GM19468 (cell line): ENCODE measurements at regions not wholly inside any gene's neighbourhood (a gene's known extent, or its start where the extent isn't known, plus 50 kb on each side); places are given as distances from the start of the nearest gene placed in this dataset.

Experiments used
- ATAC-seq: cut with Tn5 transposase; IDR thresholded peaks from one replicate; pipeline ENCODE4 v1.9.1; 2021; ENCODE audit warnings: mild to moderate bottlenecking, moderate library complexity, moderate number of reproducible peaks; ENCODE audit not compliant: unreplicated experiment; ENCODE audit errors: extremely low read depth

DNA sequence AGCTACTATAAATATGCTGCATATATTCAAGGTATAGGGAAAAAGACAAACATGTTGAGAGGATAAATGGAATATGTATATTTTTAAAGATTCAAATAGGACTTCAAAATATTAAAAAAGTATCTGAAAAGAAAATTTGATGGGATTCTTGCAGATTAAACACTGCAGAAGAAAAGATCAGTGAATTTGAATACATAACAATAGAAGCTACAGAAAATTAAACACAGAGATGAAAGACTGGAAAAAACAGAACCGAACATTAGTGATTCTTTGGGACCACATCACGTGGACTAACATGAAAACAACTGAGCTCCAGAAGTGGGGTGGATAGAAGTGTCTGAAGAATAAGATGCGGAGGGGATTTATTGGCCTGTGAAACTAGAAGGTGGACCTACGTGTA lies 217.2 kb downstream of the RFC3 start:
- ATAC-seq, result no peak

DNA sequence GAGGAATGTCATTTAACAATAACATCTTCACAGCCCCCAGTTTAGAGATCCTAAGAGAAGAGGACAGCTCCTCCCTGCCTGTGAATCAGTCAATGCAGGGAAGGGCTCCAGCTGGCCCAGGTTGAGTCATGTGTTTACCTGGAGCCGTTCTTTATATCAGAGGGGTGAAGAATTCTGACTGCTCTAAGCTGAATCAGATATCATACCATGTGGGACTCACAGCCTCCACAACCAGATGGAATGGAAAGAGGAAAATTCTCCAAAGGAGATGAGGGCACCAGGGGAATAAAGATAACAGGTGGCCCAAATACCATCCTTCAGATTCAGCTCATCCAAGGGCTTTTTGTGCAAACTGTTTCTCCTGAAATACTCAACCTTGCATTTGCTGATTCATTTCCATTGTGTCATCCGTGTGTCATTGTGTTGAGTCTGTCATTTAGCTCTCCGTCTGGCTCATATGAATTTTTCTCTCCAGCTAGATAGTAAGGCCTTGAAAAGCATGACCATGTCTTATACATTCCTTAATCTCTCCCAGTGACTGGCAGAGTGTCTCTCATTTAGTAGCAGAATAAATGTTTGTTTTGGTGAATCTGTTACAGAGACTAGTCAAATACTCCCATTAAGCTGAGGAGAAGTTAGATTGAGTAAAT lies 217.9 kb downstream of the RFC3 start:
- no peak for ATAC-seq

DNA sequence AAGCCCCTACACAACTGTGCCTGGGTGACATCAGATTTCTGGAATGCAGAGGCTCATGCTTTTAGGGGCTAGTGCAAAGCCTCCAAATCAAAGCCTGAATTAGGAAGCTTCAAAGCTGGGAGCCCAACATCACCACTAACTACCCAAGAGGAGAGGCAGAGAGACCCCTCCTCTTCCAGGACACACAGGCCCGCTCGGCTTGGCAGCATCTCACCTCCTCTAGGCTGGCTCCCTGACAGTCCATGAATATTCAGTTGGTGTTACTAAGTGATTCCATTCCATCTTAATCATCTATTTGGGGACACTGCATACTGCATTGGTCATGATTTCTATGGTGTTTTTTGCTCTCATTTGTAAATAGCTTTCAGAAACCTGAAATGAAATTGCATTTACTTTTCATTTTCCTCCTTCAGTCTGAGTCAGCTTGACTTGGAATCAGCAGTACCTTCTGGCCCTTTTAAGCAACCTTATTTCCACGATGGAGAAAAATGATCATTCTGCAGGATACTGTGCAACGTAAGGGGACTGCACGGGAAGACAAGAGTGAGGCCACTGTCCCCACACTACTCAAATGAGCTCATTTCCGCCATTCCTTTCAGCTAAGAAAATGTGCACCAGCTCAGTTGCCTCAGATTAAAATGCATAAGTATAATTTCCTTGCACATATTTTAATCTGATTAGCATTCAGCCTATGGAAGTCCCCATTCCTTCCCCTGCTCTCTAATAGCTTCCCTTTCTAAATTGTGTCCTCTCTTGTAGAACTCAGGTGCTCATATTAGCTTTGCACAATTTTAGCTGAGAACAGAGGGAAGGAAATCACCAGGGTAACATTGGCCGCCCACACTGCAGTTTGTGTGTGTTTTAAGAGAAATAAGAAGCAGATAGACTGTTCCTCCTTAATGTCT lies 219.9 kb downstream of the RFC3 start:
- ATAC-seq, result no peak

DNA sequence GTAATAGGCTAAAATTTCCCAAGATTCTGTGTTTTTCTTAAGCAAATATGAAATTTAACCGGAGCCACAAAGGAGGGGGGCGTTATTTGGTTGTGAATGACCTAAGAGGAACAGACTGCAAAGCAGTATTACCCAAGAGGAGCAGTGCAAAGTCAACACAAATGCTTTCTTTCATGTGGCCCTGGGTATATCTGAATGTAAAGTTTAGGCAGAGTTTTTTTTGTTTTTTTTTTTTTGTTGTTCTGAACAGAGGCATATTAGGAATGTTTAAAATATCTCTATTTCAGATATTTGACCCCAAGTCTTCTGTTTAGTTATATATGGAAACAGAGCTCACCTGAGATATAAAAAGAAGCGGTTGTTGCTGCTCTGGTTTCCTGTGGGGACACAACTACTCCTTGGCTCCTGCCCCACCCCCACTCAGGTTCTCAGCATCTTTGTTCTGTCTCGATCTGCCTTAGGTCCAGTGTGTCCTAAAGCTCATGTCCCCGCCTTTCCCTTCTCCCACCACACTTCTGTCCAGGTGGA lies 220.7 kb downstream of the RFC3 start:
- ATAC-seq, result no peak

DNA sequence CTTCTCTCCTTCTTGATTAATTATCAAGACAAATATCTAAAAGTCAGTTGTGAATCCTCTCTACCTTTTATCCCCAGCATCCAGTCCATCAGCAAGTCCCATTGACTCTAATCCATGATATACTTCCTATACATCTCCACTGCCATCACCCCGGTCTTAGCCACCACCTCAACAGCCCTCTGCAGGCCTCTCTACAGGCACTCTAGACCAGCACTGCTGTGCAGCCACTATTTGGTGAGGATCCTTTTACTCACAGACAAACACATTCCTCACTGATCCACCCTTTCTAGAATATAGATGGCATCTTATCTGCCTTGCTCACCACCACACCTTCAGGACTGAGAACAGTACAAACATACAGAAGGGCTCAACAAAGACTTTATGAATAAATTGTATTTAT lies 221.7 kb downstream of the RFC3 start:
- ATAC-seq, result no peak

DNA sequence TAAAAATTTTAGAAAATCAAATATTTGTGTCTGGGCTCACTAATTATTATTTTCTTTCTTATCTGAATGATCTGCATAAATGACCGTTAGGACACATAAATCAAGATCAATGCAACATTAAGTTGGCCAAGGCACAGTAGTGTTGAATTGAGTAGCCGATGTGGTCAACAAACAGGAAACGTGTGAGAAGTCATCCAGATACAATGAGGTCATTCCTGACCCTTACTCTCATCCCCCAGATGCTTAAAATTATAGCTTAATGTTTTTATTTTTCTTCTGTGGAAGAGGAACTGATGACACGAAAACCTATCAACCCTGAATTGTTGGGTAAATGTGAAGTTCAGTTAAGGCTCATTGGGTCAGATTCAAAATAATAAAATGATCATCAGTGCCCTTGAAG lies 222.9 kb downstream of the RFC3 start:
- no peak for ATAC-seq

DNA sequence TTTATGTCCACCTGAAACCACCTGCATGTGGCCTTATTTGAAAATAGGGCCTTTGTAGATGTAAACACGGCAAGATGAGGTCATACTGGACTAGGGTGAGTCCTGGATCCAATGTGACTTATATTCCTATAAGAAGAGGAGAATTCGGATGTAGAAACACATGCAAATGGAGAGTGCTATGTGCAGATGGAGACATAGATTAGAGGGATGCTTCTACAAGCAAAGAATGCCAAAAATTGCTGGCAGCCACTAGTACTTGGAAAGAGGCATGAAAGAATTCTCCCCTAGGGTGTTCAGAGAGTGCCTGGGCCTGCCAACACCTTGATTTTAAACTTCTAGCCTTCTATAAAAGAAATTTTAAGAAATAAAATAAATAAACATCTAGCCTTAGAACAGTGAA lies 226.1 kb downstream of the RFC3 start:
- no peak for ATAC-seq

DNA sequence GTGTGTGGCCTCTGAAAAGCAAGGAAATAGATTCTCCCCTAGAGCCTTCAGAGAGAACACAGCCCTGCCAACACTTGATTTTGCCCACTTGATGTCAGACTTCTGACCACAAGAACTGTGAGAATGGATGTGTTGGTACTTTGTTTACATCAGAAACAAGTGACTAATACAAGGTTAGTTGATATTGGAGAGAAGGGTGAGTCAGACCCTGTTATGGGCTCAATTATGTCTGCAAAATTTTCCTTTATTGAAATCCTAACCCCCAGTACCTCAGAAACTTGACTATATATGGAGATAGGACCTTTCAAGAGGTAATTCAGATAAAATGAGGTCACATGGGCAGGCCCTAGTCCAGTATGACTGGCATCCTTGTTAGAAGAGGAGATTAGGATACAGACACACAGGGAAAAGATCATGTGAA lies 226.7 kb downstream of the RFC3 start:
- no peak for ATAC-seq

DNA sequence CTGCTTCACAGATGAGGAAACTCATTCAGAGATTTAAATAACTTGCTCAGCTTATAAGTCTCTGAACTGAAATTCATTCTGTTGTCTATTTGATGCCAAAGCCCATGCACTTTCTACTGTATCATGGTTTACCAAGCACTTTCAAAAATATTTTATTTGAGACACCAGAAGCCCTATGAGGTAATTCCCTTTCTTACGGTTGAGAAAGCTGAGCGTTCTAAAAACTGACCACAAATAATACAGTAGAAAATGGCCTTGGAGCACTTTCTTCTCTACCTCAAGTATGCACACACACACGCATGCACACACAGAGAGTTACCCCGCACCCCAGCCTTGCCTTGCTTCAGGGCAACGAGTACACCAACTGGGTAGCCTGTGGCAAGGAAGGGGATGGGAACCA lies 228.5 kb downstream of the RFC3 start:
- ATAC-seq, result no peak

DNA sequence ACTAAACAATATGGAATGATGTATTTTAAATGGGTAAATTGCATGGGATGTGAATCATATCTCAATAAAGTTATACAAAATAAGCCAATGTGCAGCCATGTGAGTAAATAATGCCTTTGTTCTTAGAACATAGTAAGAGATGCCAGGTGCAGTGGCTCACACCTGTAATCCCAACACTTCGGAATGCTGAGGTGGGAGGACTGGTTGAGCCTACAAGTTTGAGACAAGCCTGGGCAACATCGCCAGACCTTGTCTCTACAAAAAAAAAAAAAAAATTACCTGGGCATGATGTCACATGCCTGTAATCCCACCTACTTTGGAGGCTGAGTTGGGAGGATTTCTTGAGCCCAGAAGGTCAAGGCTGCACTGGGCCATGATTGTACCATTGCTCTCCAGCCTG lies 230.7 kb downstream of the RFC3 start:
- no peak for ATAC-seq

DNA sequence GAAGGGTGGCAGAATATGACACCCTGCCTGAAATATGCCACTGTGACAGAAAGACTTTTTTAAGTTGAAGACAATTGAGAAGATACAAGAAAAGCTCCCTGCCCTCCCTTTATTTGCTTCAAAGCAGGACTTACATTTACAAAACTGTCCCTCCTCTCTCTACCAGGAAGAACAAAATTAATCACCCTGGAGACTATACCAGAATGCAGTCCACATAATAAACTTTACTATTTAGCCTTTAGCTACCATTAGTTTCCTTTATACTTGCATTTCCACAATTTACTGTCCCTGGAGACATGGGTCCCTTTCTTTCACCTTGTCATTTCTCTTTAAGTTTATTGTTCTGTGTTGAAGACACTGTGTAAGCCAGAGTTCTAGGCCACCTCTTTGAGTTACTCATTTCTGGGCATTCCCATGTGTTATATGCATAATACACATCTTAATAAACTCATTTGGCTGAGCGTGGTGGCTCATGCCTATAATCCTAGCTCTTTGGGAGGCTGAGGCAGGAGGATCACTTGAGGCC lies 238.8 kb downstream of the RFC3 start:
- ATAC-seq, result no peak

DNA sequence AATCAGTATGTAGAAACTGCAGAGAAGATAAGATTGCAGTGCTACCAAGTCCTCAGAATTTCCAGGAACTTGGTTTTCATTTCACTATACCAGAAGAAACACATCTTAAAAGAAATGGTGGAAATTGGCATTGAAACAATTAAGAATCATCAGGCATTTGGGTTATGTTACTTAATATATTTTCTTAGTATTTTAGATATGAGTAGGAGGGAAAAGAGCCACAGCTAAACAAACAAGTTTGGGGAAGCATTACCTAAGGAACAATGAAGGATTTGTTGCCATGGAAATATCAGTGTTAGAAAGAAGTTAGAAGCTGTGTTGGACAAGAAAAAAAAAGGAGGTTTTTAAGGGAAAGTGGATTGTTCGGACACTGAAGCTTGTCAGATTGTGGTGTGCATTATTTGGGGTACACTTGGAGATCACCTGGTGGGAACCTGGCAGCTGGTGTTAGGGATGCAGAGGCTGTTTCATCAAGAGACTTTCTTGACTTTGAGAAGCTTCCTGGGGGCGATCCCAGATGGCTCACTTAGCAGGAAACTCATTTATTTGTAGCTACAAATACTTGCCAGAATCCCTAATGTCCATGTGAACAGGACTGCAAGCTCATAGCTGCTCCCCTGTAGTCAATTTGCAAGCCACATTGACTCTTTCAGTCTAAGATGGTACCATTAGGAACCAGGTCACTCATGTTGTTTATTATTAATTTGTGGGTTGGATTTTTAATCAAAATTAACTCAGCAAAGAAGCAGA lies 246.7 kb downstream of the RFC3 start:
- ATAC-seq, result no peak

DNA sequence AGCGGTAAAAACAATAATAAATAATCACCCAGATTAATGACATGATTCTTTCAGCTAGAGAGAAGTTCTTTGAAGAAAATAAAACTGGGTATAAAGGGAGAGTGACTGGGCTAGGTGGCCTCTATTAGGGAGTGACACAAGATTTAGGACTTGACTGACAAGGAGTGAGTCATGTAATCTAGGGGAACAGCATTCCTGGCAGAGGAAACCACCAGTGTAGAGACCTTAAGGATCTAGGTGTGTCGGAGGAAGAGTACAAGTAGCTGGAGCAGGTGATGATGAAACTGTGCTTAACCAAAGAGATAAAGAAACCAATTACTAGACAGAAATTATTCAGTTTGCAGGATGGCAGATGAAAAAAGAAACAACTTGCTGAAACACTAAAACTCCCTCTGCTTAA lies 248.0 kb downstream of the RFC3 start:
- no peak for ATAC-seq

DNA sequence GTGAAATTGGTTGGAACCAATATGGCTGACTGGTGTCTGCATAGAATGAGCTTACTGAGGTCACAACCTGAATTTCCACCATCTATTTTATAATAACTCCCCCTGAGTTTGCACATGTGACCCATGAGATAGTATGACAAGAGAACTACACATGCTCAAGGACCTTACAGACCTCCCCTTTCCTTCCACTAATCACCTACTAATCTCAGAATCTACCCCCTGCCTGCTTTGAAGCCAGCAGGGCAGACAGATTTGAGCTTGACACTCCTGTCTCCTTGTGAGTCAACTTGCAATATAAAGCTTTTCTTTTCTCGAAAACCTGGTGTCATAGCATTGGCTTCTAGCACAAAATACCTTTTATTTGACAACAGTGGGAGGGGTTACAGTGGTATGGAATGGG lies 248.4 kb downstream of the RFC3 start:
- no peak for ATAC-seq

DNA sequence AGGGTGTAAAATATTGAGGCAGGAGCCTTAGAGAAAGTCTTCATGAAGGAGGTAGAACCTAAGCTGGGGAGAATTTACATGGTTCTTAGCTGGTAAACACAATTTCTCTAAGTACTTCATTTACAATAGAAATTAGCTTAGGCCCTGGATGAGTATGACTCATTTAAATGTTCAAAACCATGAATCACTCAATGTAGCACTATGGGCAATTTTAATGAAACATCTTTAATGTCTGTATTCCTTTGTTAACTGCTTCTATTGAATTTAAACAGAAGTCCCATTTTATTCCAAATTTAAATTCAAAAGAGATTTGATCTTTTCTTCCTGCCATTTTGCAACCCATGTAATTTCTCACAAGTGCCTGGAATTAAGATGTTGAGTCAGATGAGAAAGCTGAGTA lies 252.1 kb downstream of the RFC3 start:
- ATAC-seq, result no peak

DNA sequence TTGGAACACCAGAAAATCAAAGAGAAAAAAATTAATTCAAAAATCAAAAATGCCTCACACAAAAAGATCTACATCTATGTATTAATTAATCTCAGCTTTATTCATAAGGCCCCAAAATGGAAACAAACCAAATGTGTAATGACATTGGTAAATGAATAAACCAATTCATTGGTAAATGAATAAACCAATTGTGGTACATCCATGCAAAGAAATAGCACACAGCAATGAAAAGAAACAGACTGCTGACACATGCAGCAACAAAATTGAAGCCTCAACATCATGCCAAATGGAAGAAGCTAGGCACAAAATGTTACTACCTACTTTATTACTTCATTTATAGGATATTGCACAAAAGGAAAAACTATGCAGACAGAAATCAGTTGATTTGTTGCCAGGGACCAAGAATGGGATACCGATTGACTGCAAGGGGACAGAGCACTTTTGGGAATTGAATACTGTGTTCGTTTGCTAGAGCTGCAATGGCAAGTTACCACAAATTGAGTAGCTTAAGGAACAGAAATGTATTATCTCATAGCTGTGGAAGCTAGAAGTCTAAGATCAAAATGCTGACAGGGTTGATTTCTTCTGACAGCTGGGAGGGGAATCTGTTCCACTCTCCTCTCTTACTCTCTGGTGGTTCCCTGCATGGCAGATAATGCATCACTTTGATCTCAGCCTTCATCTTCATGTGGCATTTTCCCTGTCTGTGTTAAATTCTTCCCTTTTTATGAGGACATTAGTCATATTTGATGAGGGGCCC lies 252.8 kb downstream of the RFC3 start:
- ATAC-seq, result no peak

DNA sequence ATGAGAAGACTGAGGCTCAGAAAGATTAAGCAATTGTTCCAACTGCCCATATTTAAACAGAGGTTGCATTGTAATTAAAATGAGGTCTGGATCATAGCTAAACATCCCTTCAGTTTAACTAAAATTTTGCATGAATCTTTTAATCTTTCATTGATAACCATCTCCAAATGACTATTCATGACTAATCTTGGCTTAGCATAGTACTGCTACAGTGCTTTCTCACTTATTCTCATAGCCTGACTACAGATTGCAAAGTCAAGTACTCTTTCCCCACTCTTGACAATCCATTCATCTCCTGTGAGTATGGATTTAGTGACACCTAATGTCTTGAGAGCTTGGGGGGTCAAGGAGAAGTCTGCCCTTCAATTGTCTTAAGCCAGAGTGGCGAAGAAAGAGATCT lies 258.4 kb downstream of the RFC3 start:
- ATAC-seq, result no peak

DNA sequence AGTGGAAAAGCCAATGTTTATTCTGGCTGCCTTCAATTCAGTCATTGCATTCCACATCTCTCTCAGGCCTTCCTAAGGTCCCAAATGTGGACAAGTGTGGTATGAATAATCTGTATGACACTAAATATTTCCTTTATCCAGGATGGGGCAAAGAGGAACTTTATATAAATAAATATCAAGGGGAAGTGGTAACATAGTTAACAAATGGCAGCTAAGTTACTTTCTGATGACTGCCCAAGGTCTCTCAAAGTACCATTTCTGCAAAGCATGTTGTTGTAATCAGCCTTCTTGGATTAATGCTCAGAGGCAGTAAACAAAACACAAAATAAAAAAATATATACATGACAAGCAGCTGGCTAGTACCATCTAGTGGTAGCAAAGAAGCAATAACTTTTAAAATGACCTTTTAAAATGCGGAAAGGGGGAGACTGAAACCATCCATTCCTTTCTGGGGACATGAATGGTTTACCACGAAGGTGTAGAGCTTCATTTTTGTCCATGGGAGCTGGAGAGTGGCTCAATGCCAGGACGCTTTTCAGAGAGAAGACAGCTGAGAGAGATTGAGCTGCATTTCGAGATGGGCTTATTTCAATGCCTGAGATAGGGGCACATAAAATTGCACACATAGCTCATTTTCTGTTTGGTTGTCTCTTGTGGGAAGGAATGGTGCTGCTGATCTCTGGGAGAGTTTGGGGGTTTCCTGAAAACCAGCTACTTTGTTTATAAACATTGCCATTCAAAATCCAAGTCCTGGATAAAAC lies 259.2 kb downstream of the RFC3 start:
- no peak for ATAC-seq

DNA sequence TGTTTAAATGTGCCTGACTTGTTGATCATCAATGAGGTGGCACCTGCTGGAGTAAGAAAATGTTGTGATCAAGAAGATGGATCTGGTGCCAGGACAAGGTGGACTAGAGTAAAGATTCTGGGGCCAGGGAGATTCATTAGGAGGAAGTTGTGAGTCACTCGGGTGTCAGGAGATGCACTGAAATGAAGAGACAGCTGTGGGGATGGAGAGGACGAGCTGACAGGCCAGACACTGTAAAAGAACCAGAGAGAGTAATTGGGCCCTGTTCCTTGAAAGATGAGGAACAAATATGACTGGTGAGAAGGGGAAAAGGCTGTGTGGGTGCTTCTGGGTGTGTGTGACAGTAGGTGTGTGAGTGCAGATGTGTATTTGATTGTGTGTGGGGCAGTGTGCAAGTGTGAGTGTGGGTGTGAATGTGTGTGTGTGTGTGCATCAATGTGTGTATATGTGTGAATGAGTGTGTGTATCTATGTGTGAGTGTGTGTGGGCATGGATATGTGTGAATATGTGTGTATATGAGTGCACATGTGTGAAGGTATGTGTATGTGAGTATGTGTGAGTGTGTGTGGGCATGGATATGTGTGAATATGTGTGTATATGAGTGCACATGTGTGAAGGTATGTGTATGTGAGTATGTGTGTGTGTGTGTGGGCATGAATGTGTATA lies 260.5 kb downstream of the RFC3 start:
- ATAC-seq, result no peak
